EH (cell line): ENCODE measurements at regions not wholly inside any gene's neighbourhood (a gene's known extent, or its start where the extent isn't known, plus 50 kb on each side); places are given as distances from the start of the nearest gene placed in this dataset.
"Not testable (repeated sequence)": the region's sequence is repeated elsewhere in the genome, so short reads cannot be mapped to it uniquely, and the experiment has no call there.

Experiments
- DNase-seq: peaks from one replicate; pipeline ENCODE4 v3.0.0-alpha.2; 2015; ENCODE audit warnings: low read depth

DNA sequence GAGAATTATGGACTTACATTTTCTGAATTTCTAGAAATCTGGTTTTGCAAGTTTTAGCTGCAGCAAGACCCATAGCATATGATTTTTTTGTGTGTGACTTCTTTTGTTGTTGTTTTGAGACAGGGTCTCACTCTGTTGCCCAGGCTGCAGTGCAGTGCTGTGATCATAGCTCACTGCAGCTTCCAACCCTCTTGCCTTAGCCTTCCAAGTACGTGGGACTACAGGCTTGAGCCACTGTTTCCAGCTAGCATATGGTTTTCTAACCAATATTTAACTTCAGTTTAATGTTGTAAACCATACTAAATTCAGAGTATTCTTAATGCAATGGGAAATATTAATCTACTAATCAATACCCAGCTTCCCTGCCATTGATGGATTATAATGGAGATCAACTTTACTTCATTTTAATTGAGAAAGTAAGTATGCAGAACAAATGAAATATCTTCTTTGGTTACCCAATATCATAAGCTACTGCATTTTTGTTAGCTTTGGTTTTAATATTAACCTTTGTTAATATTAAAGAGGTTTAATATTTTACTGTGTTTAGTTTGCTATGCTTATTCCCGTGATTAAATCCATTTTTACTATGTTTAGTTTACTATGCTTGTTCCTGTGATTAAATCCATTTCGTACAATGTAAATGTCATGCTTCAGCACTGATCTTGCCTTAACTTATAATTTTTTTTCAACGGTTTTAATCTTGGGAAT is 273.4 kb upstream of the TMEFF2 start:
- DNase-seq: no peak

DNA sequence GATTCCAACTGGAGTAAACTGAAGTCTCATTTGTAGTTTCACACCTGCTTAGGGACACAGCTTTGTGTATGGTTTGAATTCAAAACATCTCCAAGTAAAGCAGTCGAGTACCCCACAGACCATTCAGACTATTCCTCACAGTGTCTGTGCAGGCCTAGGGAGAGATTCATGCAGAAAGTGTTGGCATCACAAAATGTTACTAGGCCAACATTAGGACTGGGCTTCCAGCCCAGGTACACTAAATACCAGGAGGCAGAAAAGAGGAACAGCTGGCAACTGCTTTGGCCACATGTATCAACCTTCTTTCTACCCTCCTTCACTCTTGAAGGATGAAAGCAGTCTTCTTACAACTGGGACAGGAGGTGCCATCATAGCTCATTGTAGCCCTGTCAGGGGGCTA is 270.4 kb upstream of the TMEFF2 start:
- DNase-seq: no peak

DNA sequence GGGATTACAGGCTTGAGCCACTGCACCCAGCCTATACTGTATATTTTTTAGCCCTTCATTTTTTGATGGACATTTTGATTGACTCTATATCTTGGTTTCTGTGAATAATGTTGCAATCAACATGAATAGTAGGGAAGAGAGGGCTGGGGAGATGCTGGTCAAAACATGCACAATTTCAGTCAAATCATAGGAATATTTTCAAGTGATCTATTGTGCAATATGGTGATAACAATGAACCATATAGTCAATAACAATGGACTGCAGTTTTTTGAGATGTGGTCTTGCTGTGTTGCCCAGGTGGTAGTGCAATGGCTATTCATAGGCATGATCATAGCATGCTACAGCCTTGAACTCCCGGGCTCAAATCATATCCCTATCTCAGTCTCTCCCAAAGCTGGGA is 264.7 kb upstream of the TMEFF2 start:
- DNase-seq: no peak

DNA sequence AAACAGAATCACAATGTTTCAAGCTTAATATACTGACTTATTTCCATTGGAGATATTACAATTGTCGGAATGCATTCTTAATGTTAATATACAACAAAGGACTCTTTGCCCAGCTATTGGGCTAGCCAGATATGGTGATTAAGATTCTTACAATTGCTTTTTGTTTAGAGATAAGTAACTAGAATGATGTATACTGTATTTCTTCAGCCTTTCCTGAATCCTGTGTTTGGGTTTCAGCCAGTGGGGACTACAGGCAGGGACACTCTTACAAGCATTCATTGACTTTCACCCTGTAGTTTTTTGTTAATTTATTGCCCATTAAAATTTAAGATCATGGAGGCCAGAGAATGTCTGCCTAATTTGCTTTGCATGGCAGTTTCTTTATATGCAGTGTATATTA is 254.1 kb upstream of the TMEFF2 start:
- DNase-seq: no peak

DNA sequence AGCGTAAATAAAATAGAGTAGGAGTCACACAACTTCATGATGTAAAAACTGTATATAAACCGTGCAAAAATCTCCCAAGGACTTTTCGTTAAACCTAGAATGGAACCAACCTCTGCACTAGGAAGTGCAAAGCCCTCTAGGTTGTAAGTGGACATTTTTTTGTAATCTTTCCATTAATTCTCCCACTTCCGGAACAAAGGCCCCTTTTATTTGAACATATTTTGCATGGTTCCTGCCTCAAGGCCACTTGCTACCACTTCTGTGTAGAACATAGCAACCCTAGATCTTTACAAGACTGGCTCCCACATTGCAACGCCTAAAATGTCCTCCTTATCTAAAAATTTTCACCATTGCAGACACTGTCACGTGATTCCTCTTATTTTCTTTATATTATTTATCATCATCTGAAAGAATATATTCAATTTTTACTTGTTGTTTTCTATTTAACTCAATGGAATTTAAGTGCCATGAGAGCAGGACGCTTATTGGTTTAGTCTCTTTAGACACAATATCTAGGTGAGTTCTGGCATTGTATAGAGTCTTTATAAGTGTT is 249.6 kb upstream of the TMEFF2 start:
- no peak for DNase-seq

DNA sequence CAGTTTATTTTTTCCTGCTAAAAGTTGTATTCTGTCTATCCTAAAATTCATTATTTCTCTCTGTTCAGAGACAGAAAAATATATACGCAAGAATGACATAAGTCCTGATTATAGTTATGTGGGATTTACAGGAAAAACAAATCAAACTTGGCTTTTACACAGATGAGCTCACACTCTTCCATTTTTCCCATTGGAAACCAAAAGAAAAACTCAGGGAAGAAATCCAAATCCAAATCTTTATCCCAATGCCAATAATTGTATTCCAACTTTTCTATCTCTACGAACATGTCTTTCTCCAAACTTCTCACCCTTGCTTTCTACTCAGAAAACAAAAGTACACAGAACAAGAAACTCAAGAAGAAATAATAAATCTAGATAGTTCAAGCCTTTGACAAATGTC is 249.1 kb upstream of the TMEFF2 start:
- no peak for DNase-seq

DNA sequence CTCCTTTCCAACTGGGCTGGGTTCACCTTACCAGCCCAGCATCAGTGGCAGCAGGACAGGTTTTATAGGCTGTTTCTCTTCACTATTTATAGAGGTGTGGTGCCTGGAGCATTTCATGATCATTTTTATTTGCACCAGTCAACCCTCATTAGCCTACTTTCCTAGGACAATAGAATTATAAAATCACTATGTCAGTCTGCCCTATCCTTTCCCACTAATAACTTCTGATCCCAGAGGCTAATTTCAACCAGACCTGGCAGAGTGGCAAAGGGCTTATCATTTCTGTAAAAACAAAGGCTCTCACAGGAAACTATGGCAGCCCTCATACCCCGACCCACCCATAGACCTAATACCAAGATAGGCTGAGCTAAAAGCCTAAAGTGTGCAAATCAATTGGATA is 243.5 kb upstream of the TMEFF2 start:
- no peak for DNase-seq

DNA sequence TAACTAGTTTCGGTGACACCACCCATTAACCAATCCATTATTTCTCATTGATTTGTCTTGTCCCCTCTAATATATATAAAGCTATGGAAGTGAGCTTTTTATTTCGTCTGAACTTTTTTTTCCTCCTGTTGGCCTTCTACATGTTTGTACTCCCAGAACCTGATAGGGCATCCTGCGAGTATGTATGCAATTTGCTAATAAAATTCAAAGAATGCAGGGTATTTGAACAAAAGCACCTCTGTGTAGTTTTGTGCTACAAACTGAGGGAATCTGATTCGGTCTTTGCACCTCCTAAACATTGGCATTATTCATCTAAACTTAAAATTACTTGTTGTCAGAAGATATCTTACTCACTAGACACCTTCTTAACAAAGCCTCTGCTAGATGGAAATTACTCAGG is 242.9 kb upstream of the TMEFF2 start:
- no peak for DNase-seq

DNA sequence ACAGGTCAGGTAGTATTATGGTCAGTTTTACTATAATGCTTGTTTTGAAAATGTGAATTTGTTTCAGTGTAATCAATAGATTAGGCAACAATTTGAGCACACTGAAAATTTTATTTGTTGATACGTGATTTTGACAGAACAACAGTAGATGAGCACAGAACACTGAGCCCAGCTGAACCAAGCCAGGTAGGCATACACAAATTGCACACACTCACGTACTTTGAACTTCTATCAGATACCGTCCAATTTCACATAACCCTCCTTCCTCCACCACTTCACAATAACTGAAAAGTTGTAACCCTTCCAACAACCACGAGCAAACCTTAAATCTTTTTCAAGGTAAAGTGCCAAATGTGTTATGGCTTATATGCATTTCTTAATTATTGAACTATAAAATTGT is 229.5 kb upstream of the TMEFF2 start:
- no peak for DNase-seq

DNA sequence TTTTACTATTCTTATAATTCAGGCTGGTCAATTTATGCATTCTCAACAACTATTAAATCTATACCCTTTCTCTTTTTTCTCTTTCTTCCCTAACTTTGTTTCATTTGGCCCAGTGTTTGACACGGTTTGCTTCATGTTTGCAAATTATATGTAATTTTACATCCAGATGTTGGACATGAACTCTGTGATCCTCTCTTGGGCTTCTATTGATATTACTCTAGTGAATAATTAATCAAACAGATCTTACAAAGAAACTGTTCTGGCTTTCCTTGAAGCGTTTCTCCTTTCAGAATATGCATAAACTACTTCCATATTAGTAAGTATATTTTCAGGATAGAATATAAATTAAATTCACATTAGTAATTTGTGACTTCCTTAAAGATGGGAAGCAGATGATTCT is 225.1 kb upstream of the TMEFF2 start:
- no peak for DNase-seq

DNA sequence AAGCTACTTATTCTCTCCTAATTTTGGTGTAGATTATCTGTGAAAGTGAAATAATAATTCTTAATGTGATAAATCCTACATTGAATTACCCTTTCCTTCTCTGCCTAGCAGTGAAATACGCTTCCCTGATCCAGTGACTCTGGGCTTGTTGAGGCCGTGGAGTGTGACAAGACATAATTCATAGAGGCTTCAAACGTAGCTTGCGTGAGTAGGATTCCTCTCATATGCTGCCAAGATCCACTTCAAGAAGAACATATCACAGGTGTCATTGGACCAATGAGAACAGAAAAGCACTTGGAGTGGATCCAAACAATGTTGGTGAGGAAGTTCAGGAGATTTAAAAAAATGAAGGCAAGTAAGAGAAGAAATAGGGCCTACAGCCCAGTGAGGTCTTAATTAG is 221.3 kb upstream of the TMEFF2 start:
- DNase-seq: no peak

DNA sequence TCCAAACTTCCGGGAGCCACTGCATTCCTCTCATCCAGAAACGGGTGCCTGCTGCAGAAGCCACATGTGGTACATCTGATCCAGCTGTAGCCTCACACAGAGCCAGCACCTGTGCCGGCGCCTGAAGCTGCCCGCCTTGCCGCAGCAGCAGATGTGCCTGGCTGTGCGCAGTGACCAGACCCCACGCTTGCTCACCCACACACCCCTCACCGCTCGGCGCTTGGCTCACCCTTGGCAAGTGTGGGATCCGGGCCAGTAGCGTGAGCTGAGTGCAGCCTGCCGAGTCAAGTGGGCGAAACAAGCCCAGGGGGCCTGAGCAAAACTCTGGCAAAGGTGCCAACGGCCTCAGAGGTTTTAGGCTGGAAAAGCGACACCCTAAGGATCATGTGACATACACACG is 220.1 kb upstream of the TMEFF2 start:
- DNase-seq: no peak

DNA sequence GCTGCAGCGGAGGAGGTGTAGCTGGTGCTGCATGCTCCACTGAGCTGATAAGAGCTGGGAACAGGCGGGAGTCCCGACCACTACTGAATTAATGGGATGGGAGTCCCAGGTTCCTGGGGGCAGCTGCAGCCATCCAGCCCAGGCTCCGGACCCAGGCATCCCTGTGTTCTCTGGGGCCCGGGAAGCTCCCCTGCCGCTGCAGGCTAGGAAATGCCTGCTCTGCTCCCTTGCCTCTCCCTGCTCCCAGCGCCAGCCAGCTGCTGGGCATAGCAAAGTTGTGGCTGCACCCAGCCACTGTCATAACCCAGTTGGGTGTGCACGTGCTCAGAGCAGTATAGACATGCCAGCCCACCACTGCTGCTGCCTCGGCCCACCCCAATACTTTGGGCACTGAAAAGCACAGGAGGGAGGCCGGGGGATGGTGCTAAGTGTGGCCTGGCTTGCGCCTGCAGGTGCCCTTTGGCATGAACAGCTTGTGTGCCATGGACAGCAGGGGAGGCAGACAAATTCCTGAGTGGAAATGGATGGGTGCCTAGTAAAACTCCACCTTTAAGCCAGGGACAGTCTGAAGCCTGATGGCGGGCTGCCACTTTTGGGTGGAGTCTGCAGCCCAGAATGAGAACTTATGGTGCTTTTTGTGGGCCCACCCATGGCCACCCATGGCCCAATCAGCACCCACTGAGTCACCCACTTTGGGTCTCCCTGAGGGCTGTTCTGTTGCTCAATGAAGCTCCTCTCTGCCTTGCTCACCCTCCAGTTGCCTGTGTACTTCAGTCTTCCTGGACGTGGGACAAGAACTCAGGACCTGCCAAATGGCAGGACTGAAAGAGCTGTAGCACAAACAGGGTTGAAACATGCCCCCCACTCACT is 219.3 kb upstream of the TMEFF2 start:
- DNase-seq: no peak

DNA sequence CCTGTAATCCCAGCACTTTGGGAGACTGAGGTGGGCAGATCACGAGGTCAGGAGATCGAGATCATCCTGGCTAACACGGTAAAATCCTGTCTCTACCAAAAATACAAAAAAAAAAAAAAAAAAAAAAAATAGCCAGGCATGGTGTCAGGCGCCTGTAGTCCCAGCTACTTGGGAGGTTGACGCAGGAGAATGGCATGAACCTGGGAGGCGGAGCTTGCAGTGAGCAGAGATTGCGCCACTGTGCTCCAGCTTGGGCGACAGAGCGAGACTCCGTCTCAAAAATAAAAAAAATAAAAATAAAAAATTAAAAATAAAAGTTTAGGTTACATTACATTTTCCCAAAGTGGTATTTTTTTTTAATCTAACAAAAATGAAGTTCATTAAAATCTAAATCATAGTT is 218.1 kb upstream of the TMEFF2 start:
- not testable (repeated sequence) for DNase-seq

DNA sequence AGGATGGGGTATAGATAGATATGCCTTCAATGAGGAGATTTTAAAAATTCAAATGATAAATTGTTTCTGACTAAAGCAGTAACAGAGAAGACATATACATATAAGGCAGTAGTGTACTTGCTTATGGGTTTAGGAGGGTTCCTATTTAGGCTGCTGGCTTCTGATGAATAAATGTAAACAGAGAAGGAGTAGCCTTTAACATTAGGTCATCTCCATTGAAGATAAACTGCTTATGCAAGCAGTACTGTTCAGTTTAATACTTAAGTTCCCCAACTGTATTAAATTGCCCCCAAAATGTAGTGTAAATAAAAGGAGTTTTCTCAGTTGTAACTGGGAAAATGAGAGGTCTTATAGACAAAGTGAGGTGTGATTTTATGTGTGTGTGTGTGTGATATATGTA is 217.7 kb upstream of the TMEFF2 start:
- no peak for DNase-seq

DNA sequence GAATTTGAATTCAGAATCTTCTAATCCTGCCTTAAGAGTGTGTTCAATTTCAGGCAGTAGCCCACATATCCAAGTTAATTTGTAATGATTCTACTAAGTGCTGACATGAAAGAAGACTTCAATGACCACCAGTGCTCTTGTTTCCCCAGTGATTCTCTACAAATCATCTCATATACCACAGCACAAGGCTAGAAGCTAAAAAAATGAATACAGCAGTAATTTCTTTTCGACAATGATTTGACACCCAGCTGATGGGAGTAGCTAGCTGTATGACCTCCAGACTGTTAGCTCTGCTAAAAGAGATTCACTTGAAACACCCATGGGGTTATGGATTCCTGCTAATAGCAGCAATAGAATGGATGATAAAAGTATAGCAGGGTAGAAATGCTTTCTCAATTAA is 217.0 kb upstream of the TMEFF2 start:
- no peak for DNase-seq

DNA sequence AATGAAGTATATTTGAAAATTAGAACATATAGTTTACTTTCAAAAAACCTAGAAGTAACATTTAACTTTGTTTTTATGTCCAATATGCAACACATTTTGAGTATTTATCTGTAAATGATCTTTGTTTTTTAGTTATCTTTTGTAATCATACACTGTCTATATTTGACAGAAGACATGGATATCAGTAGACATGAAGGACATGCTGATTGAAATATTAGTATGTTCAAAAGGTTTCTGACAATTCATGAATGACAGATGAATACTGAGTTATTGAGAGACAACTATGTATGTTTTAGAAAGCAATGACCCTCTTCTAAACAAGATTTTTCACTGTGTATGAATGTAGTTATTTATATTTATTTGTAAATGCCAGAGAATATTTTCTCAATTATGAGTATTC is 215.6 kb upstream of the TMEFF2 start:
- no peak for DNase-seq

DNA sequence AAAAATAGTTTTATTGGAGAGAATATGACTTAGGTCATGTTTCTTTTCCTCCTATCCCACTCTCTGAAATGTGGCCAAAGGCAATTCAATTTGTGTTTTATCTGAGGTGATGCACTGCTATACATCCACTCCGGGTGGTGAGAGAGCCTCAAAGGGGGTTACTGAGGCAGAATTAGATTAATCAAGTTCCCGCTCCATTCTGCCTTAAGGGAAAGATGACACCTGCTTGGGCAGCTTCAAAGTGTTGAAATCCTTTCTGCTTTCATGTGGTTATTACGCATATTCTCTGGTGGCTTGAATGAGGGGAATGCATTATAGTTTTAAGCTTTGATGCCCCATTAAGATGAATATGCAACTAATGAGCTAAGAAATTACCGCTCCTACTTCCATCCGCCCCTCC is 213.0 kb upstream of the TMEFF2 start:
- DNase-seq: no peak

DNA sequence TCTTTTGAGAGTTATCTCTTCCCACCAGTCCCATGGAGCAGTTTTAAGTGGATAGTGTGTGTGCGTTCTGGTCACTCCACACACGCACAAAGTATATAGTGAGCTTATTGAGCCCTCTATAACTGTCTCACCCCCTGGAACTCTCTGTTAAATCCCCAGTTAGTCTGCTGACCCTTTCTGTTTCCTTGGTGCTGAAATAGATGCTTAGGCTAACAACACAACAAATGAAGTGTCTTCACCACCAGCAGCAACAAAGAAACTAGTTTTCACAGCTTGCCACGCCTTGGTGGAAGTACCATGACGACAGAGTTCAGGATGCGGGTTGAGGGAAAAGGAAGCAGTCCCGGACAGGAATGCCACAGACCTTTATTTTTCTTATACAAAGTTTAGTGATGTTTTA is 203.5 kb upstream of the TMEFF2 start:
- no peak for DNase-seq

DNA sequence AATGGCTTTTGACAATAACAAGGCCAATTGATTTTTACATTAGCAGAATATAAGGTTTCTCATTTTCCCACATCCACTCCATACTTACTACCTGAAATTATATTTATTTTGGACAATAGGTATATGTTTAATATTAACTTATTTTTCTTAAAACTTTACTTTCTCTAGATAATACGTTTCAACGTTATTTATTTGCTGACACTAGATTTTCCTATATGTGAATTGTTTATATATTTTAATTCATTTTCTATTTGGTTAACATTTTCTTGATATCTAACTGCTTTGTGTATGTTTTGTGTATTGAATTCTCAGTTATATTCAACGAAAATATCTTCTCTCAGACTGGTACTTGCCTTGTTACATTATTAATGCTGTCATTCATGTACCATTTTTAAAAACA is 199.9 kb upstream of the TMEFF2 start:
- no peak for DNase-seq

DNA sequence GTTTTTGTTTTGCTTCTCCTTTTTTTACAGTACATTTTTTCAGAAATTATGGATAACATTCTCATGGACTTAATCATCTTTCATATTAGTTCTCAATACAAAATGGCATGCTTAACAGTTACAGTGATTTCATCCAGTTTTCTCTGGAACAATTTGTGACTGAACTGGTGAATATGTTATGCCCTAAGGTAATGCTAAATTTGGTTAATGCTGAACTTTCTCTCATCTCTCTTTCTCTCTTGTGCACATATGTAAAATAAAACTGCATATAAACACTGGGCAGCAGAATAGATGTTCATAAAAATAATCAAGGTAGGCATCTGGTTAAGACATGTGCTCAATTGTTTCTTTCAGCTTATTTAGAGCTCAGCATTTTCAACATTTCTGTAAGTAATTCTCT is 196.3 kb upstream of the TMEFF2 start:
- DNase-seq: no peak

DNA sequence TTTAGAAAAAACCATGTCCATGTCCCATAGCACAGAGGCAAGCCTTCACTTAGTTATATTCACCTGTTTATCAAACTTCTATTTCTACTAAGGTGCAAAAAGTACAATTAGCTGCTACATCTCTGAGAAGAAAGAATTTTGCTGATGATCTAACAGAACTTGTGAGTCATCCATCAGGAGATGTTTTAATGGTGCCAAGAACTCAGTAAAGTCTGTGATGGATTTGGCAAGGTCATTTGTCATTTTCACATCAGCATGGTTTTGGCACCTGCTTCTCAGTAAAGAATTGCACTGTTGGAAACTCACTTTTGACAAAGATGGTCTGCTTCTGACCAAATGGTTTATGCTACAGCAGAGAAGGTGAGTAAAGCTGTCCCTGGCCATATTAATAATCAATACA is 195.7 kb upstream of the TMEFF2 start:
- no peak for DNase-seq

DNA sequence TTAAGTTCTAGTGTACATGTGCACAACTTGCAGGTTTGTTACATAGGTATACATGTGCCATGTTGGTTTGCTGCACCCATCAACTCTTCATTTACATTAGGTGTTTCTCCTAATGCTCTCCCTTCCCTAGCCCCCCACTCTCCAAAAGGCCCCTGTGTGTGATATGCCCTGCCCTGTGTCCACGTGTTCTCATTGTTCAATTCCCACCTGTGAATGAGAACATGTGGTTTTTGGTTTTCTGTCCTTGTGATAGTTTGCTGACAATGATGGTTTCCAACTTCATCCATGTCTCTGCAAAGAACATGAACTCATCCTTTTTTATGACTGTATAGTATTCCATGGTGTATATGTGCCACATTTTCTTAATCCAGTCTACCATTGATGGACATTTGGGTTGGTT is 189.5 kb upstream of the TMEFF2 start:
- not testable (repeated sequence) for DNase-seq

DNA sequence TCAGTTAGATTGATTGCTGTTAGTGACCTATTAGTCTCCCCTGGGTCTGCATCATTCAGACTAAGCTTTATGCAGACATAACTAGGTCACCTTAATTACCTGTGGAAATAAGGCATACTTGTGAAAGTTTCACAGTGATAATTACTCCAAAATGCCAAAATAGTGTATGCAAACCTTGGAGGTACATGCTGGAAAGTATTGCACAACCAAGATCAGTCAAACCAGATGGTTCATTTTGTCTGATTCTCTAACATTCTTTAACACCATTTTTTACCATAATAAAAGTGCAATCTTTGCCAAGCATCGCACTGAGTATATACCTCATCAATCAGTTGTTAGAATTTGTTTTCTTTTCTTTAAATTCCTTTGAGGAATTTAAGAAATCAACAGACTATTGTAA is 186.3 kb upstream of the TMEFF2 start:
- no peak for DNase-seq
